ENCODE measurements at regions not wholly inside any gene's neighbourhood (a gene's known extent, or its start where the extent isn't known, plus 50 kb on each side); places are given as distances from the start of the nearest gene placed in this dataset.

- TF ChIP-seq, protein P1, sequence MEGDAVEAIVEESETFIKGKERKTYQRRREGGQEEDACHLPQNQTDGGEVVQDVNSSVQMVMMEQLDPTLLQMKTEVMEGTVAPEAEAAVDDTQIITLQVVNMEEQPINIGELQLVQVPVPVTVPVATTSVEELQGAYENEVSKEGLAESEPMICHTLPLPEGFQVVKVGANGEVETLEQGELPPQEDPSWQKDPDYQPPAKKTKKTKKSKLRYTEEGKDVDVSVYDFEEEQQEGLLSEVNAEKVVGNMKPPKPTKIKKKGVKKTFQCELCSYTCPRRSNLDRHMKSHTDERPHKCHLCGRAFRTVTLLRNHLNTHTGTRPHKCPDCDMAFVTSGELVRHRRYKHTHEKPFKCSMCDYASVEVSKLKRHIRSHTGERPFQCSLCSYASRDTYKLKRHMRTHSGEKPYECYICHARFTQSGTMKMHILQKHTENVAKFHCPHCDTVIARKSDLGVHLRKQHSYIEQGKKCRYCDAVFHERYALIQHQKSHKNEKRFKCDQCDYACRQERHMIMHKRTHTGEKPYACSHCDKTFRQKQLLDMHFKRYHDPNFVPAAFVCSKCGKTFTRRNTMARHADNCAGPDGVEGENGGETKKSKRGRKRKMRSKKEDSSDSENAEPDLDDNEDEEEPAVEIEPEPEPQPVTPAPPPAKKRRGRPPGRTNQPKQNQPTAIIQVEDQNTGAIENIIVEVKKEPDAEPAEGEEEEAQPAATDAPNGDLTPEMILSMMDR (IDR thresholded peaks at IDR 0.05; ENCODE audit: insufficient read depth, low read depth, low read length), result no peak
- TF ChIP-seq EZH2 (IDR thresholded peaks at IDR 0.05; ENCODE audit: insufficient read depth, low read length), result no peak
Measured at GRCh38 chrX:5683996-5684395, 544.7 kb downstream of the NLGN4X start.

Measured in astrocyte (in vitro differentiated cells and primary cell).